Thymus (tissue), 11 donors: ENCODE measurements at regions not wholly inside any gene's neighbourhood (a gene's known extent, or its start where the extent isn't known, plus 50 kb on each side); places are given as distances from the start of the nearest gene placed in this dataset.

ENCODE experiments used
- DNase-seq, 9 donors: peaks; one replicate each; pipeline ENCODE4 v3.0.0-alpha.2; 2013; ENCODE audit warnings: low spot score in 9 of 9, low read depth in 6 of 9, missing footprints in 1 of 9
- H3K27ac ChIP-seq, 2 donors: one replicate each; pipeline ENCODE4 v1.5.1; 2013; ENCODE audit warnings: control low read depth in 1 of 2, low read depth in 1 of 2, low read length in 1 of 2, mild to moderate bottlenecking in 1 of 2, moderate library complexity in 1 of 2
- H3K27me3 ChIP-seq, 2 donors: one replicate each; pipeline ENCODE4 v1.5.1; 2013; ENCODE audit warnings: low read length in 1 of 2; ENCODE audit not compliant: control insufficient read depth in 2 of 2, insufficient read depth in 1 of 2
- H3K36me3 ChIP-seq, 2 donors: one replicate each; pipeline ENCODE4 v1.5.1; 2013; ENCODE audit warnings: low read length in 1 of 2, mild to moderate bottlenecking in 1 of 2, moderate library complexity in 1 of 2; ENCODE audit not compliant: control insufficient read depth in 2 of 2, insufficient read depth in 2 of 2
- H3K4me1 ChIP-seq, 2 donors: one replicate each; pipeline ENCODE4 v1.5.1; 2013; ENCODE audit warnings: low read length in 2 of 2; ENCODE audit not compliant: control insufficient read depth in 2 of 2, insufficient read depth in 2 of 2
- H3K4me3 ChIP-seq, 2 donors: one replicate each; pipeline ENCODE4 v1.5.1; 2013; ENCODE audit warnings: low read length in 2 of 2, control low read depth in 1 of 2, mild to moderate bottlenecking in 1 of 2
- H3K9me3 ChIP-seq, 2 donors: one replicate each; pipeline ENCODE4 v1.5.1; 2013; ENCODE audit warnings: low read length in 1 of 2, mild to moderate bottlenecking in 1 of 2; ENCODE audit not compliant: control insufficient read depth in 2 of 2, insufficient read depth in 1 of 2
- WGBS: extraction: QIAGEN DNeasy Blood & Tissue Kit; methylation state at CpG from one replicate; pipeline ENCODE4 v1.1.7; 2013; 5-methylcytosine and 5-hydroxymethylcytosine counted together
- donor health status: healthy.

DNA sequence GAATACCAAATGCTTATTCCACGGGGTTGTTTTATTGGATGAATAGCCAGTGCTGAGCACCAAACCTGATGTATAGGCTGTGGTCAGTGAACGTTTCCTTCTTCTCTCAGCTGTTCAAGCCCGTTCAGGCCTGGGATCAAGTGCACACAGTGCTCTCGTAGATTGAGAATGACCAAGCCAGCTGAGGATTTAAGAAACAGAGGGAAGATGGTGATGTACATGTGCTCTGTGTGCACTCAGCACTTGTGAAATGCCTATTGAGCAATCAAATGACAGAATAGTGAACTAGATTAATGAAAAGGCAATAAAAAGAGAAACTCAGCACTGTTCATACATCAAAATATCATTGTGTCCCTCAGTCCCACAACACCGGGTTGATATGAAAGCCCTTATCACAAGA is 302.5 kb downstream of the BMPER start:
- Histone ChIP-seq H3K4me3 (no peak overlapping the region), H3K36me3 (no peaks in the 10 kb centered on the region), H3K27ac (no peak overlapping the region), H3K4me1 (no peaks in the 10 kb centered on the region), H3K27me3 (no peaks in the 10 kb centered on the region), H3K9me3 (no peaks in the 10 kb centered on the region)
- no peak for DNase-seq
- 92% methylated on average over 5 of the region's 5 CpGs for WGBS

DNA sequence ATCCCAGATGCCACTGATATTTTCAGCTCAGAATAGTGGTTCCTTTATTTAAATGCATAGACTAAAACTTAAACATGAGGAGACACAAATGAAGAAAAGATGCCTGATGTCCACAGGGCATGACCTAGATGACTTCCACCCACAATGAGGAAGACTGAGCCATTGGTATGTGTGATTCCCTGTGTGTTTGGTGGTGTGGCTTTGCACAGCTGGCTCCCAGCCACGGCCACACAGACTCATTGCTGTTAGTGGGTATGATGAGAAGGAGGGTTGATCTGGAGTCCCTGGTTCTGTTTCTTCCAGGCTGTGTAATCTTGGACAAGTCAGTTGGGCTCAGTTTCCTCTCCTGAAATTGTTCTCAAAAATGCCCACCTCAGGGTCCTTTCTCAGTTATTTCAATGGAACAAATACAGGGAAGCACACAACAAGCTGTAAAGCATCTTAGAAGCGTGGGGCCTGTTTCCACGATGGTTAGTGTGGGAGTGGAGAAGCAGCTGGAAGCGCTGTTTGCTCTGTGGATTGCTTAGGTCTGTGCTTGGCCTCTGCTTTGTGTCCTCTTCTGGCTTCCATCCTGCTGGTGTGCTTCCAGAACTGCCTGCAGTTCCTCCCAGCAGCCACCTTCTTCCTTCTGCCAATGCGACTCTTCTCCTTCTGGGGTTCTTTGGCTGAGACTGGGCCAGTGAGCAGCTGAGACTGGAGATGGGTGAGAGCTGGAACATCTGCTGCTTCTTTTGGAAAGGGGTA is 303.7 kb downstream of the BMPER start:
- 91% methylated on average over 5 of the region's 5 CpGs for WGBS
- Histone ChIP-seq H3K9me3 (no peaks in the 10 kb centered on the region), H3K36me3 (no peaks in the 10 kb centered on the region), H3K4me3 (no peak overlapping the region), H3K27ac (no peak overlapping the region), H3K4me1 (no peaks in the 10 kb centered on the region), H3K27me3 (no peaks in the 10 kb centered on the region)
- no peak for DNase-seq

DNA sequence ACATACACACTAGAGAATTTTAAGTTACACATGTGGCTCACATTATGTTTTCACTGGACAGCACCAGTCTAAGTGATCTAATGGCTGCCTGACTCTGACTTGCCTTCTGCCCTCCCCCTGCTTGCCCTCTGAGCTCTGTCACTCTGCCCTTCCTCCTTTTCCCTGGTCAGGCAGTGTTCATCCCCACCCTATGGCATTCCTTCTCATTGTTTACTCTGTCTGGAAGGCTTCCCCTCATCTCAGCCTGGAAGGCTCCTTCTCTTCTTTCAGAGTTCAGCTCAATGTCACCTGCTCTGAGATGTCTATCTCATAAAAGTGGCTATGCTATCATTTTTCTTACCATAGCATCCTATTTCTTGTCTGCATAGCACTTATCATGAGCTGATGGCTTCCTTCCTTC is 305.7 kb downstream of the BMPER start:
- no peaks in the 10 kb centered on the region for H3K4me1 ChIP-seq
- no peaks in the 10 kb centered on the region for H3K27me3 ChIP-seq
- DNase-seq: no peak
- H3K27ac ChIP-seq: no peak overlapping the region
- H3K4me3 ChIP-seq: no peak overlapping the region
- no peaks in the 10 kb centered on the region for H3K36me3 ChIP-seq
- no peaks in the 10 kb centered on the region for H3K9me3 ChIP-seq

DNA sequence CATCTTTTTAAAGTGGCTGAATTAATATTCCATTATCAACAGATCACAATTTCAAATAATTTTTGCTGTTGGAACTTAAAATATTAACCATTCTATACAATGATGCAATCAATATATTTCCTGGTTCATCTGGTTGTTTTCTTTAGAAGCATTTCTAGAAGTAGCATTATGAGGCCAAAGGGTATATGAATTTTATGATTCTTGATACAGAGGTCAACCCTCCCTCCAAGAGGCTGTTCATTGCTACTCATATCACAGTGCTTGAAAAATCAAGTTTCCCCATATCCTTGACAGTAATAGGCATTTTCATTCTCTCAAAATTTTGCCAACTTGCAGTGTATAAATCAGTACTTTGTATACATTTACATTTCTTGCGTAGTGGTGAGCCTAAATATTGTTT is 312.6 kb downstream of the BMPER start:
- Histone ChIP-seq H3K4me3 (no peak overlapping the region), H3K9me3 (no peaks in the 10 kb centered on the region), H3K27me3 (no peaks in the 10 kb centered on the region), H3K4me1 (no peaks in the 10 kb centered on the region), H3K27ac (no peak overlapping the region), H3K36me3 (no peaks in the 10 kb centered on the region)
- WGBS: 90% methylated on average over 1 of the region's 1 CpG
- DNase-seq: no peak

DNA sequence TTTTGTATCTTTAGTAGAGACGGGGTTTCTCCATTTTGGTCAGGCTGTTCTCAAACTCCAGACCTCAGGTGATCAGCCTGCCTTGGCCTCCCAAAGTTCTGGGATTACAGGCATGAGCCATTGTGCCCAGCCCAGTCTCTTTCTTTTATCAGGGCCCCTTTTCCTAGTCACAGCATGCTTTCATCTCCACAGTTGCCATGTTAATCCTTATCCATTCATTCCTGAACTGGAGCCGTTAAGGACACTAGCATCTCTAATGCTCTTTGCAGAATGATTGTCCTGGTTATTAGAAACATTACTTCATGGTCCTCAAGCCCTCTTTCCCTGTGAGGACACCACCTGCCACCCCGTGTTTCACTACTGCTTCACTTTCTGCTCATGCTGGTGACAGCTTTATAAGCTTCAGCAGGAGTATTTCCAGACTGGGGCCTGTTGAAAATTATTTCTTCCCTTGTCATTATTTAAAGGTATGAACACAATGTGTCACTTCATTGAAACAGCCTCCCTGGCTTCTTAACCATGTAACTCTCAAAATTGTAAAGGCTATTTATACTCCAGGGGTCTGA is 313.9 kb downstream of the BMPER start:
- Histone ChIP-seq H3K9me3 (no peaks in the 10 kb centered on the region), H3K36me3 (no peaks in the 10 kb centered on the region), H3K27ac (no peak overlapping the region), H3K4me1 (no peaks in the 10 kb centered on the region), H3K27me3 (no peaks in the 10 kb centered on the region), H3K4me3 (no peak overlapping the region)
- WGBS: 75% methylated on average over 3 of the region's 3 CpGs
- DNase-seq: no peak

DNA sequence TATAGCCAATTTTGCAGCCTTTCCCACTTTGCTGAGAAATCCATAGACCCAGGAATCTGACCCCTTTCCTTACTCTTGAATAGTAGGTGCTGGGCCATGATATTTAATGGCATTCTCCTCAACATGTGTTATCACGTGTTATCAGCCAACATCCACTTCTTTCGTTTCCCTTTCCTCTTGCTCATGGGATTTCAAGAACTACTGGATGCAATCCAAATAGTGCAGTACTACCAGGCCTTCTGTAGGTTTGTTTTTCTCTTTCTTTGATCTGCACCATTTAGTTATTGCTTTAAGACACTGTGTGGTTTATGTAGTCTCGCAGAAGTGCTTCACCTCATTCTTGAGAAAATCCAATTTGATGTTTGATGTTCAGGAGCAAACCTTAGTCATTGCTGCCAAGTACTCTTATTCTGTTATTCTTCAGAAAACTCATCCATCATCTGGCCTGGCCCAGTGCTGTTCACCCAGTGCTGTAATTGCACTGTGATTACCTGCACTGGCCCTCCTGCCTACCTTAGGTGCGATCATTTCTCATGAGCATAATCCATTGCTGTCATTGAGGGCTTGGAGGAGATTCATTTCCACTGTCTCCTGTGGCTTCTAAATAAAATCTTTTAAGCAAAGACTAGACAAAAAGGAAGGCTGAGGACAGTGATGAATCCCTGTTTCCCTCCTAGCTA is 315.3 kb downstream of the BMPER start:
- no peaks in the 10 kb centered on the region for H3K4me1 ChIP-seq
- WGBS: 86% methylated on average over 4 of the region's 4 CpGs
- H3K27ac ChIP-seq: no peak overlapping the region
- no peaks in the 10 kb centered on the region for H3K36me3 ChIP-seq
- DNase-seq: no peak
- H3K9me3 ChIP-seq: no peaks in the 10 kb centered on the region
- no peaks in the 10 kb centered on the region for H3K27me3 ChIP-seq
- no peak overlapping the region for H3K4me3 ChIP-seq

DNA sequence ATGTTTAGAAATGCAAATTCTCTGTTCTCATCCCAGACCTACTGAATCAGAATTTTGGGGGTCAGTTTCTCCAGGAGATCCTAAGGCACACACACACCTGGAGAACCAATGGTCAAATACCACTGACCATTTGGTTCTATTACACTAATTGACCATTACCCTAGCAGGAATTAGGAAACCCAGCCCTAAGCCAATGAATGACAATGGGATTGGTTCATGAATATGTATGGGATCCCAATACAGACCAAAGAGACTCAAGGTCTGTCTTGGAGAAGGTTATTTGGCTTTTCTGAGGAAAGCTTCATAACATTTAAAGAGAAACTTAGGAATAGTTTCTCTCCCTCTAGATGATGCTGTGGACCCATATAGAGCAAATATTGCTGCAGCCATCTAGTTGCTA is 317.0 kb downstream of the BMPER start:
- Histone ChIP-seq H3K36me3 (no peaks in the 10 kb centered on the region), H3K27ac (no peak overlapping the region), H3K9me3 (no peaks in the 10 kb centered on the region), H3K27me3 (no peaks in the 10 kb centered on the region), H3K4me1 (no peaks in the 10 kb centered on the region), H3K4me3 (no peak overlapping the region)
- no peak for DNase-seq

DNA sequence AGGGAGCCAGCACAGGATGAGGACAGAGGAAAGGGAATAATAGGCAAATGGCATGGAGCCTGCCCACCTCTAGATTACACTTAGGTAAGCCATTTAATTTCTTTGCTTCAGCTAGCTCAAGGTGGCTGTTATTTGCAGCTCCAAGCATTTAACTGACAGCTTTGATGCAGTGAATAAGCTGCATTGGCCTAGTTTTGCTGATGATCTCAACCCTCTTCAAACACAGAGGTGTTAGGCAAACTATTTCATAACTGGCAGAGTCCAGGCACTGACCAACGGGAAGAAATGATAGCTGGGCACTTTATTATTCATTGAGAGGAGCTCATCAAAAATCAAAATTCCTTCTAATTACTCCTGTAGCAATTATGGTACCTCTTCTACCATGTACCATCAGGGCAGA is 317.4 kb downstream of the BMPER start:
- no peaks in the 10 kb centered on the region for H3K27me3 ChIP-seq
- no peaks in the 10 kb centered on the region for H3K4me1 ChIP-seq
- H3K9me3 ChIP-seq: no peaks in the 10 kb centered on the region
- WGBS: 82% methylated on average over 1 of the region's 1 CpG
- no peak overlapping the region for H3K27ac ChIP-seq
- no peak for DNase-seq
- H3K36me3 ChIP-seq: no peaks in the 10 kb centered on the region
- no peak overlapping the region for H3K4me3 ChIP-seq

DNA sequence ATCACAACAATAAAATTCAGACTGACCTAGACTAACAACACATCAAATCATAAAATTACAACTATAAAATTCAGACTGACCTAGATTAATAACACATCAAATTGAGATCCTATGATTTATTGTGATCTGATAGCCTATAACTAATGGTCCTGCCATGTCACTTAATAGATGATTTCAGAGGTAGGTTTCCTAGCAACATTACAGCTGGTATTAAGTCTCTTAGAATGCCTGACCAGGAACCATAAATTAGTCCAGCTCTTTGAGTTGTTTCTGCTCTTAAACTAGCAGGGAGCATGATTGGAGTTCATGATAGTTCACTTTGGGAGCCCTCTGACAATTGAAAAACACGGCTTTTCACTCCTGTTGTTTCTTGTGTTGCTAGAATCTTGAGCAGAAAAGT is 318.9 kb downstream of the BMPER start:
- Histone ChIP-seq H3K27me3 (no peaks in the 10 kb centered on the region), H3K4me3 (no peak overlapping the region), H3K4me1 (no peaks in the 10 kb centered on the region), H3K9me3 (no peaks in the 10 kb centered on the region), H3K36me3 (no peaks in the 10 kb centered on the region), H3K27ac (no peak overlapping the region)
- no peak for DNase-seq
- 69% methylated on average over 1 of the region's 1 CpG for WGBS
